HCT116 (cell line): ENCODE measurements at regions not wholly inside any gene's neighbourhood (a gene's known extent, or its start where the extent isn't known, plus 50 kb on each side); places are given as distances from the start of the nearest gene placed in this dataset.
A peak's percentile ranks its signal among the peaks of the same experiment; 100 is the strongest.

Experiments used
- ATAC-seq: fragments of 200-7000 bp; cut with Tn5 transposase; 2 replicates; pipeline ENCODE4 v1.9.1; 2020; ENCODE audit warnings: mild to moderate bottlenecking, moderate library complexity
- BruUV-seq: library from RNA; stranded (reverse); fragments of 400-500 nt; replicated peaks from 2 replicates; lab custom pipeline; 2021; lab: Mats Ljungman, UMichigan
- CTCF ChIA-PET: fragments of 300-600 bp; sonication (Branson Sonifier 250); formaldehyde crosslinking; loops from one replicate; lab custom pipeline; 2021; ENCODE audit warnings: antibody characterized with exemption; lab: Charles Lee
- POLR2A ChIA-PET: fragments of 300-600, 350-600 bp; sonication (Branson Sonifier 250); formaldehyde crosslinking; loops from one replicate; lab custom pipeline; 2021; ENCODE audit warnings: antibody characterized with exemption; lab: Charles Lee
- RAD21 ChIA-PET, 2 experiments: fragments of 300-600 bp; sonication (Branson Sonifier 250); formaldehyde crosslinking; loops; one replicate each; lab custom pipeline; 2023; ENCODE audit warnings: low total read pairs in 2 of 2; ENCODE audit not compliant: uncharacterized antibody in 2 of 2, unreplicated experiment in 2 of 2, low non-redundant PET in 1 of 2; lab: Charles Lee
- DNase-seq: peaks from one replicate; pipeline ENCODE4 v3.0.0-alpha.2; 2010; ENCODE audit warnings: low read depth, low spot score
- H2AFZ ChIP-seq: fragments of 200-600 bp; shearing (Covaris generic), sonication (generic); 2 replicates; pipeline ENCODE4 v1.6.1; 2017; ENCODE audit warnings: low read depth, mixed run types, mixed read lengths, antibody characterized with exemption, low read length; ENCODE audit not compliant: poor library complexity, severe bottlenecking
- H3K27ac ChIP-seq: 2 replicates; pipeline ENCODE4 v1.5.1; 2012; ENCODE audit warnings: low read depth, low read length
- H3K27me3 ChIP-seq: fragments of 200-600 bp; sonication (generic); 2 replicates; pipeline ENCODE4 v1.6.1; 2016; ENCODE audit warnings: mixed run types, low read length, mixed read lengths; ENCODE audit not compliant: insufficient read depth
- H3K36me3 ChIP-seq, 2 experiments: fragments of 200-500 bp in 1 of 2; fragments of 200-600 bp in 1 of 2; sonication (Bioruptor generic) in 1 of 2; sonication (generic) in 1 of 2; 2 replicates each; pipeline versions ENCODE4 v1.5.1 to v1.6.1; 2014 to 2016; ENCODE audit warnings: low read length in 2 of 2, inconsistent platforms in 1 of 2, mixed read lengths in 1 of 2, mixed run types in 1 of 2; ENCODE audit not compliant: insufficient read depth in 2 of 2, control insufficient read depth in 1 of 2
- H3K4me1 ChIP-seq, 2 experiments: fragments of 200-600 bp in 1 of 2; sonication (generic) in 1 of 2; 2 replicates each; pipeline versions ENCODE4 v1.5.1 to v1.6.1; 2012 to 2017; ENCODE audit warnings: low read length in 2 of 2, inconsistent platforms in 1 of 2, mild to moderate bottlenecking in 1 of 2, mixed read lengths in 1 of 2, mixed run types in 1 of 2, moderate library complexity in 1 of 2; ENCODE audit not compliant: insufficient read depth in 2 of 2, control insufficient read depth in 1 of 2
- H3K4me2 ChIP-seq: fragments of 200-600 bp; sonication (generic); 2 replicates; pipeline ENCODE4 v1.6.1; 2017; ENCODE audit warnings: mixed run types, low read length, mixed read lengths
- H3K4me3 ChIP-seq, 2 experiments: fragments of 200-600 bp in 1 of 2; sonication (generic) in 1 of 2; replicated peaks in 1 of 2; 2 replicates each; pipeline ENCODE4 v1.5.1; 2011 to 2016; ENCODE audit warnings: low read length in 2 of 2, control low read depth in 1 of 2, low read depth in 1 of 2, mild to moderate bottlenecking in 1 of 2, mixed read lengths in 1 of 2, mixed run types in 1 of 2
- H3K79me2 ChIP-seq: fragments of 200-600 bp; sonication (generic); 2 replicates; pipeline ENCODE4 v1.6.1; 2017; ENCODE audit warnings: mild to moderate bottlenecking, mixed run types, low read length, moderate library complexity, mixed read lengths; ENCODE audit not compliant: insufficient read depth
- H3K9ac ChIP-seq: fragments of 200-600 bp; sonication (generic); 2 replicates; pipeline ENCODE4 v1.6.1; 2016; ENCODE audit warnings: low read length, mixed read lengths
- H3K9me2 ChIP-seq: fragments of 200-600 bp; sonication (generic), shearing (Covaris generic); 2 replicates; pipeline ENCODE4 v1.6.1; 2017; ENCODE audit warnings: mixed run types, mild to moderate bottlenecking, moderate library complexity; ENCODE audit not compliant: insufficient read depth
- H3K9me3 ChIP-seq, 2 experiments: fragments of 200-500 bp in 1 of 2; fragments of 200-600 bp in 1 of 2; sonication (Bioruptor generic) in 1 of 2; sonication (generic) in 1 of 2; 2 replicates each; pipeline ENCODE4 v1.6.1; 2014 to 2017; ENCODE audit warnings: low read length in 2 of 2, mixed read lengths in 2 of 2, inconsistent platforms in 1 of 2, low read depth in 1 of 2, mild to moderate bottlenecking in 1 of 2, mixed run types in 1 of 2, moderate library complexity in 1 of 2; ENCODE audit not compliant: control insufficient read depth in 1 of 2, insufficient read depth in 1 of 2
- H4K20me1 ChIP-seq: fragments of 200-600 bp; sonication (generic), shearing (Covaris generic); 2 replicates; pipeline ENCODE4 v1.6.1; 2017; ENCODE audit warnings: mixed run types, mild to moderate bottlenecking, moderate library complexity; ENCODE audit not compliant: insufficient read depth
- EZH2phosphoT487 ChIP-seq: fragments of 200-600 bp; IDR thresholded peaks from 2 replicates; pipeline ENCODE4 v1.6.1; 2018; ENCODE audit warnings: antibody characterized with exemption, borderline replicate concordance
- FOSL1 ChIP-seq: IDR thresholded peaks from 2 replicates; pipeline ENCODE4 v1.6.1; 2012; ENCODE audit warnings: low read depth
- JUND ChIP-seq: IDR thresholded peaks from 2 replicates; pipeline ENCODE4 v1.6.1; 2012
- MAX ChIP-seq: IDR thresholded peaks from 2 replicates; pipeline ENCODE4 v1.6.1; 2012
- intact Hi-C: fragments of 100-400 bp; cut with micrococcal nuclease; formaldehyde crosslinking; loops from 2 replicates; pipeline ENCODE4 v1.10.0; 2022

- Histone ChIP-seq H3K9me2 (no peaks in the 10 kb centered on the region), H3K27ac (no peak overlapping the region), H4K20me1 (no peaks in the 10 kb centered on the region), H3K9me3 (no peaks in the 10 kb centered on the region), H3K4me3 (no peak overlapping the region), H3K27me3 (no peaks in the 10 kb centered on the region), H3K4me1 (peaks cover 7 to 27% of the 10 kb centered on the region in 2 experiments; a peak in 3 of 4 replicates), H3K4me2 (no peak overlapping the region), H2AFZ (no peak overlapping the region), H3K9ac (no peak overlapping the region), H3K36me3 (no peaks in the 10 kb centered on the region), H3K79me2 (no peaks in the 10 kb centered on the region)
- DNase-seq, result no peak
- ChIA-PET POLR2A (no interaction called here), RAD21 (no interaction called here), CTCF (no interaction called here)
- intact Hi-C loops, result no loop called here
- no peak for TF ChIP-seq MAX
- BruUV-seq, result no TSS peak
- ATAC-seq, result no peak
Measured at GRCh38 chr20:51970858-51971257, 168.5 kb upstream of the SALL4 start.

DNA sequence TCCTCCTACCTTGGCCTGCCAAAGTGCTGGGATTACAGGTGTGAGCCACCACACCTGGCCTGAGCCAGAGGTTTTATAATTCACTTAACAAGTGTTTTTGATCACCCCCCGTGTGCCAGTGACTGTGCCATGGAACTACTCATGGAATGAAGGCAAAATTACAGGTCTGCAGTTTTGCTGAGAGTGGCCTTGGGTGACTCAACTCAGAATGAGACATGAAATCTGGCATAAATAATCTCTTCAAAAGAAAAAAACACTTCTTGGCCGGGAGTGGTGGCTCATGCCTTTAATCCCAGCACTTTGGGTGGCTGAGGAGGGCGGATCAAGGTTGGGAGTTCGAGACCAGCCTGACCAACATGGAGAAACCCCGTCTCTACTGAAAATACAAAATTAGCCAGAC, 166.9 kb upstream of the SALL4 start:
- H3K4me1 ChIP-seq, result peaks cover 7 to 28% of the 10 kb centered on the region in 2 experiments; a peak in 3 of 4 replicates
- no TSS peak for BruUV-seq
- H4K20me1 ChIP-seq, result no peaks in the 10 kb centered on the region
- TF ChIP-seq FOSL1, result peak; percentile 26; the same call in 1 of the 2 replicates
- 0 out of 2 replicates have a peak, but pooled peaks have one; percentile 25 for TF ChIP-seq JUND
- TF ChIP-seq EZH2phosphoT487, result no peak
- peak overlapping the region; percentile 25; the same call in 1 of the 2 replicates for H3K4me2 ChIP-seq
- H3K9ac ChIP-seq, result no peak overlapping the region
- no peak overlapping the region for H2AFZ ChIP-seq
- no peaks in the 10 kb centered on the region for H3K9me2 ChIP-seq
- DNase-seq (peak; percentile 18), ATAC-seq (no peak; the same call in 1 of the 2 replicates)
- RAD21 ChIA-PET, result no interaction called here
- no peaks in the 10 kb centered on the region for H3K36me3 ChIP-seq
- POLR2A ChIA-PET, result no interaction called here
- H3K27ac ChIP-seq, result no peak overlapping the region
- no peak overlapping the region for H3K4me3 ChIP-seq
- intact Hi-C loops, result no loop called here
- H3K9me3 ChIP-seq, result no peaks in the 10 kb centered on the region
- CTCF ChIA-PET, result no interaction called here
- no peaks in the 10 kb centered on the region for H3K27me3 ChIP-seq
- no peaks in the 10 kb centered on the region for H3K79me2 ChIP-seq
